HG02840 (cell line): ENCODE measurements at regions not wholly inside any gene's neighbourhood (a gene's known extent, or its start where the extent isn't known, plus 50 kb on each side); places are given as distances from the start of the nearest gene placed in this dataset.
"Not testable (repeated sequence)": the region's sequence is repeated elsewhere in the genome, so short reads cannot be mapped to it uniquely, and the experiment has no call there.

Source experiments
- ATAC-seq: cut with Tn5 transposase; IDR thresholded peaks from one replicate; pipeline ENCODE4 v1.9.1; 2021; ENCODE audit warnings: mild to moderate bottlenecking, moderate library complexity, moderate number of reproducible peaks; ENCODE audit not compliant: unreplicated experiment, low FRiP score

DNA sequence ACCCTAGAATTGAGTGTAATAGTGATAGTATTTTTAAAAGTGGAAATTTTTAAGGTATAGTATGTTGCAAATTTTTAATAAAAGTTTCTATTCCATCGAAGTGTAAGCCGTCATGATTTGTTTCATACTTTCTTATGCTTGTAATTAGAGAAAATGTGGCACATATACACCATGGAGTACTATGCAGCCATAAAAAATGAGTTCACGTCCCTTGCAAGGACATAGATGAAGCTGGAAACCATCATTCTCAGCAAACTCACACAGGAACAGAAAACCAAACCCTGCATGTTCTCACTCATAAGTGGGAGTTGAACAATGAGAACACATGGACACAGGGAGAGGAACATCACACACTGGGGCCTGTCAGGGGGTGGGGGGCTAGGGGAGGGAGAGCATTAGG, 350.9 kb downstream of the UTRN start:
- not testable (repeated sequence) for ATAC-seq

DNA sequence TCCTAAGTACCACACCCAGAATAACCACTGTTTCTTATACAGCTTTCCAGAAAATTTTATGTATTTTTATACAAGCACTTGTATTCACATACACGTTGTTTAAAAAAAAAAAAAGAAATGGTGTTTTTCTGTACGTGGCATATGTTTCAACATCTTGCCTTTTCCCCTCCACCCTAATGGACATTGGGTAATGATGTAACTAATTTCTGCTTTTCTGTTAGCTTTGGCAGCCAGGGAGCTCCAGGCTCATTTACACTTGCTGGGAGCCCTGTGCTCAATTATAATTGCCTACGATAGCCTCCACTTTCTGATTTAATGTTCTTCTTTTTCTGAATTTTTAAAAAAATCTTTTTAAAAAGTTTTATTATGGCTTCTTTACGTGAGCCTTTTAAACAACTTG, 352.4 kb downstream of the UTRN start:
- no peak for ATAC-seq

DNA sequence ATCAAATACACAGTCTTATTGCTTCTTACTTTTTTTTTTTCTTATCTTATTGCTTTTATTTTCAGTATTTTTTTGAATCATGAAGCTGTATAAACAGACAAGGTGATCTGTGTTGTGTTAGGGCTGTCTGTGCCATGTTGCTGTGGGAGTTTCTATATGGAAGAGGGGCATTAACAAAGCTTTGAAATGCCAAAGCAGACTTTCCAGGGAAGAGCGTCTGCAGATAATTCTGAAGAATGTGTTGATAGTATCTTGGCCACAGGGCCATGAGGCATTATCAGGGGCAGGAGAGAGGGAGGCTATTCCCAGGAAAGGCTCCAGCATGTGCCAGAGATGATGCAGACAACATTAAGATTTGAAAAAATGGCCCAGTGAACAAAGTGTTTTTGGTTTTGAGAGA, 354.5 kb downstream of the UTRN start:
- no peak for ATAC-seq

DNA sequence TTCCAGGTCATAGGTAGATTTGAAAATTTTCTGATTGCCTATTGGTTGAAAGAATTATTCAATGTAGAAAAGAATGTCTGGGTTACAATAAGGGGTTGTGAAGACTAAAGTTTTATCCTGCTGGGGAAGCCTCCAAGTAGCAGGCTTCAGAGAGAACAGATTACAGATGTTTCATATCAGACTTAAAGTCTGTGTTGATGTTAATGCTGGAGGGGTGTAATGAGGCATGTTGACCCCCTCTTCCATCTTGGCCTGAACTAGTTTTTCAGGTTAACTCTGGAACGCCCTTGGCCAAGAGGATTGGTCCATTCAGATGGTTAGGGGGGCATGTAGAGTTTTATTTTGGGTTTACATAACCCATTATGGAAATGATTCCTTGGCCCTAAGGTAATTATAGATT, 356.2 kb downstream of the UTRN start:
- no peak for ATAC-seq

DNA sequence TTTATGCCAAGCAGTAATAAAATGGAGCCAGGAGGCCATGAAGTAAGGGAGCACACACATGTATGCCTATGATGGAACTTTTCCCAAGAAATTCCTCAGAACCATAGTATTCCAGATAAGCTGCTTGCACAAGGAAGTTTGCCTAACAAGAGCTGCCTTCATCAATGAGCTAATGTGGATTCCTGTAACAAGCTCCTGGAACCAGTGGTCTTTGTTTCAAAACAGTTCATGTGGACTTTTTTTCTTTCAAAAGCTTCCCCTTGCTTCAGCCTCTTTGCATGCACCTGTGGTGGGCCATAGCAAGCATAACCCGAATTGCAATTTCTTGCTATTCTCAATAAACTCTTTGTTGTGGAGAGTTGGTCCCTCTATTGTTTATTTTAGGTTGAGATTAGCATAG, 359.6 kb downstream of the UTRN start:
- ATAC-seq: no peak

DNA sequence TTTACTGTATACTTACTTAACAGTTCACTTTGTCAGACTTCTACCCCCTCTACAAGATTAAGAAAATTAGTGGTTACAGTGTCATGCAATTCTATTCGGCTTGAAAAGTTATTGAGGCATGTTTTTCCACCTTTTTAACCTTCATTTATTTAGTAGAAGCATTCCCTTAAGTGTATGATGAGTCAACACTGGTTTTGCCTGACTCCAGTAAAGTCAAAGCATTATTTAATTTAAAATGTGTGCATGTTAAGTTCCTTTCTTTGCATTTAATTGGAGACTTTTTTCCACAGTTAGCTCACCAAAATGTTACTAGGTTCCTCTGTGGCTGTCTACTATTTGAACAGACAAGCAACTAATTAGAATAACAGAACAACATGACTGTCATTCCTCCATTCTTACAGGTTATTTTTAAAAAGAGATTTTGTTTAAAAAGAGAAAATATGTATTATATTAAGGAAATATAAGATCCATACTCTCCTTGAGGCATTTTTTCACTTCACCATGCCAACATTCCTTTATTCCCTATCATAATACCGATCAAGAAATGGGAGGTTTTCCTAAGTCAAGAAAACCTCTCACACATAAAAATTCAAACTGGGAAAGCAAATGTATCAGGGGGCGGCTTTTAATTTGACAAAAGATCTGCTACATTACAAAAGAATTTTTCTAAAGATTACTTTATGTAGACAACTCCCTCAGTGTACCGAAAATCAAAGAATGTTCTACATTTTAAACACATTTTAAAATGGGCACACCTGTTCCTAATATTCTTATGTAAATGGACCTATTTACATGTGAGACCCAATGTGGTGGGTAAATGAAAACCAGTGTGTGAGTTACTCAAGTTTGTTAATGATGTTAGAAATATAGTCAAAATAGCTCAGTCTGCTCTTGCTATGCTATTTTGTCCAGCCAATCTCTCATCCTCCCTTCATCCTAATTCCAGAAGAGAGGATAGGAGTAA, 361.2 kb downstream of the UTRN start:
- ATAC-seq: no peak

DNA sequence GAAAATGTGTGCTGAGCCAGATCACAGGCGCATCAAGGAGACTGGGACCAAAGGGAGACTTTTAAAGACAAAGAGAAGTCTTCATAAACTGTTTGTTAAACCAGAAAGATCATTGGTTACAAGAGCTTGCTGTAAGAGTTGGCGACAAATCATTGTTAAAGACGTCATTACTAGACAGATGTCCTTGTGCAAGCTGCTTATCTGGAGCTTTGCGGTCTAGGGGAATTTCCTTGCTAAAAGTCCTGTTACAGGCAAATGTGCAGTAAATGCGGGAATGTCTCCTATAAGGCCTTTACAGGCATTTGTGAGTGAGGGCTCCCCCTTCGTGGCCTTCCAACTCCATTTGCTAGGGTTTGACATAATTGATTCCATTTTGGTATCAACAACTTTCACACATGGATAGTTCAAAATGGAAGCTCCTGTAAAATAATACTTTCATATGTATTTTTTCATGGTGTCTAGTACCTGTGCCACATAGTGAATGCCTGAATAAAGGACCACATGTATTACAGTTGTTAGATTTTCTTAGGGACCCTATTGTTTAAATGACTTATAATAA, 362.4 kb downstream of the UTRN start:
- ATAC-seq: no peak

DNA sequence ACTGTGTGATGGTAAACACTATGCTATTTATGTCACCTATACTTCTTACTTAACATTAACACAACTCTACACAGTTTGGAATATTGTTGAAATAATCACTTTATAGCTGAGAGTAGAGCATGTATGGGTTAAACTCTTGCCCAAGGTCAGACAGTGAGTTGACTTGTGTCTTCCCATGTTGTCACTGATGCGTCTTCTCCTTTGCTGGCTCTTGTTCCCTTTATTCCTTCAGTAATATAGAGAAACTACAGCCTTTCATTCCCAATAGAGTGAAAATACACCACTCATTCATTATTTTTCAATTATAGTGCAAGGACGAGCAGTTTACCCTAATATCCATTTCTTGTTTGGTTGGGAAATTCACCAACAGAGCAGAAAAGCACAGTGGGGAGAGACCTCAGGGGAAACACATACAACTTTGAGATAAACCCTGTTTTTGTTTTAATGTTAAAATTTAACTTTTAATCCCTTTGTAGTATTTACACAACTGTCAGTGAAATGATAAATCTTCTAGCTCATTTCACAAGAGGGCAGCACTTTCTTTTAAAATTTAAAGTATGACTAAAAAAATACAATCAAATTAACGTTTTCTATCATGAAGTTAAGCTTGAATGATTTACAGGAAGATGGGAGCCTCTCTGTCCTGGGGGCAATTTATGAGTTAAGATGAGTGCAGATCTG, 363.0 kb downstream of the UTRN start:
- no peak for ATAC-seq

DNA sequence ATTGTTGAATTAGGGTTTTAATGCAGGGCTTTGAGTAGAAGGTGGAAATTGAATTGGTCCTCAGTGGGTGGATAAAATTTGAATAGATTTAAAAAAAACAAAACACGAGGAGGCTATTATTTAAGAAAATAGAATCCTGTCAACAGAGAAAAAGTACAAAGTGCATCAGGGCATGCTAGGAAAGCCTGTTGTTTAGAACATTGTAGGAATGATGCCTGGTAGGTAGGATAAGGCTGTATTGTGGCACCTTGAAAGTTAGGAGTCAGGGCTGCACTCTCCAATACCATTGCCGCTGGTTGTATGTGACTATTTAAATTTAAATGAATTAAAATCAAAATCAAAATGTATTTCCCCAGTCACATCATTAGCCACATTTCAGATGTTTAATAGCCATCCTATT, 363.9 kb downstream of the UTRN start:
- ATAC-seq: no peak

DNA sequence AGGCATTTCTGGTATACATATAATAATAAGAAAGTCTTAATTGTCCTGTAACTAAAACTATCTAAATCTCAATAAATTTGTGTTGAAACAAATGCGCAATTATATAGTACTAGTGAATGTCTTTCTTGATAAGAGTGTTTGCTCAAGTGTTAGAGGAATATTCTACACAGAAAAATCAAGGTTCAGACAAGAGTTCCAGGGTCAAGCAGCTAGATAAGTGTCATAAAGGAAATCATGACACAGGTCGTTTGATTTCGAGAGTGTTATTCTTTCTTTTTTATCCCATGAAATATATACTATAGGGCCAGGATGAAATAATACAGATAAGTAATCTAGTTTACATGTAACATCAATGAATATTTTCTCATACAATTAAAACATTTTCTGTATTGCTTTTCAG, 366.1 kb downstream of the UTRN start:
- ATAC-seq: no peak

DNA sequence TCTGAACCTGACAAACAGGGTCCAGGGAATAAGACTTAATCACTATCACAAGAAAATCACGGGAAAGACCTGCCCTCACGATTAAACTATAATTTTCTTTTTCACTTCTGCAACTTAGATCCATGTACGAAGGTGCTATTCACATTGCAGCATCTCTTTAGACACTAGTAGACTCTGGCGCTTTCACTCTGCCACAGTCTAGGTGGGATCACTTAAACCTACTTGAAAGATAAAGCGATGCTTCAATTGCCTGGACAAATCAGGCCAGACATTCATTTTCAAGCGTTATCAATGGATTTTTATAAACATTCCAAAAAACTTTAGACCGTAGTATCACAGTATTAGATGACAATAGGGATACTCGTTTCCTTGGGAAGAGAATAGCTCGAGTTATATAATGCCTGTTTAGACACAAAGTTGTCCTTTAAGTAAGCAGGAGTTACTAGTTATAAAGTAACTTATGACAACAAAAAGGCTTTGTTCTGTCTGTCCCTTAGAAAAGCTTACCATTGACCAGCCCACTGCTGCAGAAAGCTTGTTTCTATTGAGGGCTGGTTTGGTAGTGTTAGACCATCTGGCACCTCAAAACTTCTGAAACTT, 367.3 kb downstream of the UTRN start:
- no peak for ATAC-seq

DNA sequence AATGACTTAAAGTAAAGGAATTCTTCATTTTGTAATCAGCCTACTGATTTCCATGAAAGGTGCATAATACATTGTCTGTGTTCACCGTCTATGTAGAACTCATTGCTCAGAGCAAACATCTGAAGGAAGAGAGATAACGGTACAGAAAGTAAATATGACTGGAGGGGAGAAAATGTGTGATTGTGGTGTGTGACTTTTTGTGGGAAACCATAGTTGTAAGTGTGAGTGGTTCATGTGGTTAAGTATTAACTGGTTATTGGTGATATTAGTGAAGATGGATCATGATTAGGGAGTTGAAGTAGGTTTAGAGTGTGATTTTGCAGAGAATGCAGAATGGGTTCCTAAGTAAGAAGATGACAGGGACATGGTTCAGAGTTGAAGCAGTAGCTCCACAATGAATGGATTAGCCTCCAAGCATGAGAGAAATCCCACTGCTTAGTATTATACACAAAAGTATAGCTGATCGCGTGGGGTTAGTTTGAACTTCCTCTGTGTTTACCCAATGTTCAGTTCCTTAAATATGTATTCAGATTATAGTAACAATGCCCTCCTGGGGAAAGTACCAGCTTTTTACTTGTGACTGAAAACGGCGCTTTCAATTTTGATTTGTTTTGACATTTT, 368.9 kb downstream of the UTRN start:
- peak; percentile 91 for ATAC-seq

DNA sequence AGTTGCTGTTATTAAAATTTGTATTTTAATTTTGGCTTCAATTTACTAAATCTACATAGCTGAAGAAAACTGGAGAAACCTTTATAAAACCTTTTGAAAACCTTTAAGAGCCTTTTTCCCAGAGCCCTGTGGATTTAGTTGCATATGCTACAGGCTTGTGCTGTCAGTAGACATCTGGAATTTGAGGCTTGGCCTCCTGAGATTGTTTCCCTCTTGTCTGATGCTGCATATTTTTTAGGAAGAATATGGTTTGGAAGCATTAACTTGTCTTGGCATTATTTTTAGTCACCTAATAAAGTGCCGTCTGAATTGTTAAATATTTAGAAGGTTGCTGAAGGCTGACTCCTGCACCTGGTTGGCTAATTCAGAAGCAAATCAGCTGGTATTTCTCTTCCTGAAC, 369.4 kb downstream of the UTRN start:
- ATAC-seq: no peak

DNA sequence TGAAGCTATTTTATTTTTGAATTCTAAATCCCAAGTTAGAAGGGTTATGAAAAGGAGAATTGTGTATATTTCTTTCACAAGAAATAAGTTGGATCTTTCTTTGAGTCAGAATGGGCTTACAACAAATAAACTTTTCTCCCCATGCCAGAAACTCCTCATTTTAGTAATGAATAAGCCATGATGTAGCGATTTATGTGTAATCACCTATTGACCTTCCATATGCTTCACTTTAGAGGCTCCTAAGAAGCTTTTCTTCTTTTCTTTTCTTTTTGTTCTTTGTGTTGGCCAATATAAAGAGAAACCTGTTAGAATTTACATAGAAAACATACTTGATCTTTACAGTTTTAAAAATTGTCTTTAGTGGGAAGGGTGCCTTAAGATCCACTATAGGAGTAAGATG, 370.2 kb downstream of the UTRN start:
- ATAC-seq: no peak

DNA sequence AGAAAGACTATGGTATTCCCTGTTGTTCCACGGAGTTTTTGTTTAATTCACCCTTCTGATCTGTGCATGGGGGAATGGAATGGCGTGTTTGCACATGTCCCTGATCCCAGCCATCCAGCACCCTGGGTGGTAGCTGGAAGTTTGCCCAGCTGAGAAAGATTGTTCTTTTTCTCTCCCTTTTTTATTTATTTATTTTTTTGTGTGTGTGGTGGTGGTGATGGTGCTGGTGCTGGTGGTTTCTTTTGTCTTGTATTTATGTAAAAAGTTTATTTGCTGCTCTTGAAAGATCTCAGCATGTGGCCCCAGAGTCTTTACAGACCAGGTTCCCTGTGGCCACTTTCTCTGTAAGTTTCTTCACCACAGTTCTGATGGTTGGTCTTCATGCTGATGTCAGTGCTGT, 372.6 kb downstream of the UTRN start:
- no peak for ATAC-seq

DNA sequence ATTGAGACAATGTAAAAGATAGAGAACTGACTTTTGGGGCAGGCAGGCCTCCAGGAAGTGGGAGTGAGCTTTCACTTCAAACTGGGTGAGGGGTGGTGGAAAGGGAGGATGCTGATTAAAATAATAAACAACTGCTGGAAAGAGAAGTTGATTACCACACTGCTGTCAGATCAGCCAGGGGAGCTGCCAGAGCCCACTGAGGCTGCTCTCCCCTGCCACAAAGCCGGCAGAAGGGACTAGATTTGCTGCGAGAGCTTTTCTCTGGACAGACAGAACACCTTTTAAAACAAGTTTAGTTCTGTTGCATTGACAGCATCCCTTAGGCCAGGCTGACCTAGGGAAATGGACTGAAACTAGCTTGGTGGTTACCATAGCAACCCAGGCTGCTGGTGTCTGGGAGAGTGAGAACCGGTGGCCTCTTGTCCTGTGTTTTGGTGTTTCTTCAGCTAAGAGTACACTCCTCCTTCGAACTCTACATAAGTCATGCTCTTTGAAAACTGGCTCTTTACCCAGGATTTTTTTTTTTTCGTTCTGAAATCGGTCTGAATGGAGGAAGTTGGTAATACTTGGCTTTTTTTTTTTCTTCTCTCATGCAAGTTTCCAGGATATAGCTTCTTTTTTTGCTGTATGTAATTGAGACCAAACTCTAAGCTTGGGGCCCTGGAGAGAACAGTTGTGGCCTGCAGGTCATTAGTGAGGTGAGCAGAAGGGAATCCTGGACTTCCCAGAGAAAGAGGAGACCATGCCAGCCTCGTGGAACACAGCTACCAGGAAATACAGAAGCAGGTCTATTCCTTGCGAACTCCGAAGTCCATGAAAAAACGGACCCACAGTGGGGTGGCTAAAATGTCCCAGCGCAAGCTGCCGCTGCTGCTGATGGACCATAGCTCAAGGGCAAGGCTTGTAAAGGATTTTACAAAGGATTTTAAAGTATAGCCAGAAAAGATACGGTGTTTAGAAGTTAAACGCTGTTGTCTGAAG, 374.4 kb downstream of the UTRN start:
- no peak for ATAC-seq

DNA sequence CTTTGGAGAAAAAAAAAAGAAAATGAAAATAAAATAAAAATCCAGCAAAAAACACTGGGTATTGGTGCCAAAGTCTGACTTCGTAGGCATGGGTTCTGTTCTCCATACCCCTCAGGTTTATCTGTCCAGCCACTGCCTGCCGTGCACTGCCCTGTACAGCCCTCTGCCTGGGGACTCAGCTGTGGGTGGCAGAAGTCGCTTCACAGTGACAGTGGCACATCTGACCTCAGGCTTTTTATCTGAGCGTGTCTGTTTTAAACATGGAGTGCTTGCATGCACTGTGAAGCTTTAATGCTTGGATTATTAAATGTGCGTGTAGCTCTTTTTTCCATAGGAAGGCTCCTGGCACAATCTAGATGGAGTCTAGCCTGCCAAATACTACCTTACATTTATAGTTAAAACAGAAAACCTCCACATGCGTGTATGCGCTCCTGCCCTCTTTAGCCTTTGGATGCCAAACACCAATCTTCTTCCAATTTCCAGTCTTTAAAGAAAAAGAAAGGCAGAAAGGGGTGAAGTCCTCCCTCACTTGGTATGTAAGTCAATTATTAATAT, 375.5 kb downstream of the UTRN start:
- ATAC-seq: no peak

DNA sequence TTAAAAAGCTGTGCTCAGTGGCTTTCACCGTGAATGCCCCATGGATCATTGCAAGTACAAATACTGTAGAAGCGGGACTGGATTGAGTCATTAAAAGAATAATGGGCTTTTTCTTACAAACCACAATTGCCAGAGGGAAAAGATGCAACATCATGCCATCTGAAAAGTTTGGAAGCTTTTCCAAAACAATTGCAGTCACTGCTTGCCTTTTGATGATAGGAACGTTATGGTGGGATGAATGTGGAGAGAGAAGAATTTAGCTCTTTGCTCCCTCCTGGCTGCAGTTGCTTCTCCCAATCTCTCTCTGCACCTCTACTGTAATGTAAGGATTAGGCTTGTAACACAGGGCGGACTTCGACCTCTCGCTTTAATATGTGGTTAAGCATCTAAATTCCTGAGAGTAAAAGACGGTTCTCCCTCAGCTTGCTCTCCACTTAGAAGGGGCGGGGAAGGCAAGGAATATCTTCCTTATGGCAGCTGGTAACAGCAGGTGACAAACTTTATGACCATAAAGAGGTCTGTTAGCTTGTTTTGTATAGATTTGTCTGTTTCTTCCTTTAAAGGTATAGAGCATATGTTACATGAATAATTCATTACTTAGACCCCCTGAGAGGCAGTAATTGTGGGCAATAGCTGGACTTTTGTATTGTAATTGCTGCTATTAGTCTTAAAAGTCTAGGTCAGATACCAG, 376.1 kb downstream of the UTRN start:
- ATAC-seq: no peak
